ENCODE measurements at regions not wholly inside any gene's neighbourhood (a gene's known extent, or its start where the extent isn't known, plus 50 kb on each side); places are given as distances from the start of the nearest gene placed in this dataset.

GRCh38 chr2:7815726-7816125 is 866.1 kb upstream of the ID2 start:
- ChIA-PET RAD21 (ENCODE audit: low non-redundant PET in 1 of 2, low total read pairs in 2 of 2, uncharacterized antibody in 2 of 2, unreplicated experiment in 2 of 2) (no interaction called here), CTCF (no interaction called here), POLR2A (no interaction called here)
- TF ChIP-seq POLR2AphosphoS5 (IDR thresholded peaks at IDR 0.05; ENCODE audit: low read depth, low read length): no peak
- no peak for TF ChIP-seq SRF (IDR thresholded peaks at IDR 0.05; ENCODE audit: low read depth)
- no peak for TF ChIP-seq ZFX (IDR thresholded peaks at IDR 0.05)
- TF ChIP-seq, protein P1, sequence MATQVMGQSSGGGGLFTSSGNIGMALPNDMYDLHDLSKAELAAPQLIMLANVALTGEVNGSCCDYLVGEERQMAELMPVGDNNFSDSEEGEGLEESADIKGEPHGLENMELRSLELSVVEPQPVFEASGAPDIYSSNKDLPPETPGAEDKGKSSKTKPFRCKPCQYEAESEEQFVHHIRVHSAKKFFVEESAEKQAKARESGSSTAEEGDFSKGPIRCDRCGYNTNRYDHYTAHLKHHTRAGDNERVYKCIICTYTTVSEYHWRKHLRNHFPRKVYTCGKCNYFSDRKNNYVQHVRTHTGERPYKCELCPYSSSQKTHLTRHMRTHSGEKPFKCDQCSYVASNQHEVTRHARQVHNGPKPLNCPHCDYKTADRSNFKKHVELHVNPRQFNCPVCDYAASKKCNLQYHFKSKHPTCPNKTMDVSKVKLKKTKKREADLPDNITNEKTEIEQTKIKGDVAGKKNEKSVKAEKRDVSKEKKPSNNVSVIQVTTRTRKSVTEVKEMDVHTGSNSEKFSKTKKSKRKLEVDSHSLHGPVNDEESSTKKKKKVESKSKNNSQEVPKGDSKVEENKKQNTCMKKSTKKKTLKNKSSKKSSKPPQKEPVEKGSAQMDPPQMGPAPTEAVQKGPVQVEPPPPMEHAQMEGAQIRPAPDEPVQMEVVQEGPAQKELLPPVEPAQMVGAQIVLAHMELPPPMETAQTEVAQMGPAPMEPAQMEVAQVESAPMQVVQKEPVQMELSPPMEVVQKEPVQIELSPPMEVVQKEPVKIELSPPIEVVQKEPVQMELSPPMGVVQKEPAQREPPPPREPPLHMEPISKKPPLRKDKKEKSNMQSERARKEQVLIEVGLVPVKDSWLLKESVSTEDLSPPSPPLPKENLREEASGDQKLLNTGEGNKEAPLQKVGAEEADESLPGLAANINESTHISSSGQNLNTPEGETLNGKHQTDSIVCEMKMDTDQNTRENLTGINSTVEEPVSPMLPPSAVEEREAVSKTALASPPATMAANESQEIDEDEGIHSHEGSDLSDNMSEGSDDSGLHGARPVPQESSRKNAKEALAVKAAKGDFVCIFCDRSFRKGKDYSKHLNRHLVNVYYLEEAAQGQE (IDR thresholded peaks at IDR 0.05; ENCODE audit: low read depth): no peak
- TF ChIP-seq ZBTB33 (IDR thresholded peaks at IDR 0.05; ENCODE audit: extremely low read depth, insufficient replicate concordance, low read length): no peak
- TF ChIP-seq POLR2A (IDR thresholded peaks at IDR 0.05; ENCODE audit: borderline replicate concordance, extremely low read depth, insufficient read depth, insufficient read length): no peak
- Histone ChIP-seq H3K9me3 (ENCODE audit: control insufficient read depth in 1 of 2, insufficient read depth in 1 of 2, low read depth in 1 of 2, low read length in 2 of 2) (no peaks in the 10 kb centered on the region), H3K27me3 (ENCODE audit: insufficient read depth, low read length) (0 out of 2 replicates have a peak, but pooled peaks cover 3% of the 10 kb centered on the region), H3K9ac (ENCODE audit: low read length) (no peak overlapping the region), H3K79me2 (ENCODE audit: insufficient read depth, low read length) (no peaks in the 10 kb centered on the region), H3K36me3 (ENCODE audit: control insufficient read depth in 1 of 2, insufficient read depth in 2 of 2, low read length in 2 of 2) (no peaks in the 10 kb centered on the region), H2AFZ (ENCODE audit: low read depth, low read length, poor library complexity, severe bottlenecking) (no peak overlapping the region), H4K20me1 (ENCODE audit: insufficient read depth) (no peaks in the 10 kb centered on the region), H3K4me1 (ENCODE audit: control insufficient read depth in 1 of 2, insufficient read depth in 2 of 2, low read length in 2 of 2) (no peaks in the 10 kb centered on the region), H3K4me2 (ENCODE audit: low read length) (no peak overlapping the region), H3K9me2 (ENCODE audit: insufficient read depth) (no peaks in the 10 kb centered on the region), H3K4me3 (replicated peaks in 1 of 2; ENCODE audit: low read depth in 1 of 2, low read length in 2 of 2) (no peak overlapping the region), H3K27ac (ENCODE audit: low read depth, low read length) (no peak overlapping the region)
- BruUV-seq (replicated peaks): no TSS peak
- ATAC-seq (no peak), DNase-seq (ENCODE audit: low read depth, low spot score) (no peak)
- intact Hi-C loops (cut with micrococcal nuclease): no loop called here
